HL-60/S4 treated with phorbol 12-myristate 13-acetate at 8.2 ng/mL for 4 days and 3 days (cell line): ENCODE measurements at regions not wholly inside any gene's neighbourhood (a gene's known extent, or its start where the extent isn't known, plus 50 kb on each side); places are given as distances from the start of the nearest gene placed in this dataset.
"Not testable (repeated sequence)": the region's sequence is repeated elsewhere in the genome, so short reads cannot be mapped to it uniquely, and the experiment has no call there.

Experiments used
- in situ Hi-C: fragments of 300-500 bp; cut with MboI; formaldehyde crosslinking; loops from 2 replicates; pipeline ENCODE4 v1.15.0; 2022; ENCODE audit warnings: low sequenced_read_pairs

- in situ Hi-C loops: no loop called here
These were observed 277.0 kb upstream of the TBX18 start for GRCh38 chr6:85041376-85041775.

DNA sequence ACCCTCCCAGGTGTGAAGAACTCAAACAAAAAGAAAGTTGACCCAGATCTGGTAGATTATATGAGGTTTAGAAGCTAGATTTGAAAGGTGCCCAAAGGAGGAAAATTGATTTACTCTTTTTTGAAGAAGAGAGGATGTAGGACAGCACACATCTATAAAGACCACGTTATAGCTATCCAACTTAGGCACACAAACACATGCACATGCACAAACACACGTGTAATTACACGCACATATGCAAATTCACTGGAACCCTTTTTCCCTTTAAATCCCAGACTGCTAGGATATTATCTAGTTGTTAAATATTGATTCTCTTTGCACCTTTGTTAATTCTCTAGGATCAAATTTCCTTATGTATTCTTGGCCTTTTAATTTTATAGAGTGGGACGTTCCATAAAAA lies 272.8 kb upstream of the TBX18 start:
- in situ Hi-C loops: no loop called here

DNA sequence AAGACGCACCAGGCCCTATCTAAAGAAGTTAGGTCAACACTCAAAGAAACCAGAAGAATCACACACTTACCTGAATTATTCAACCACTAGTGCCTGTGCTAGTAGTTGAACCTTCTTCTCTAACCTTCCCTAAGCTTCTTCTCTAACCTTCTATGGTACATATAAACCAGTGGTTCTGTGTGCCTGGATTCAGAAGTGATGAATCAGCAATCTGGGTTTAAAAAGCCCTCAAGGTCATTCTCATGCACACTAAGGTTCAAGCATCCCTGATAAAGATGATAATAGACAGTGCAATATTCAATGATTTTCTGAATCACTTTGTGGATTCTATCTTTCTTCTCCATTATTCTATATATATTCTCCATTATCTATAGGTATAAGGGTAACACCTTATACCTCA lies 271.4 kb upstream of the TBX18 start:
- in situ Hi-C loops: no loop called here

DNA sequence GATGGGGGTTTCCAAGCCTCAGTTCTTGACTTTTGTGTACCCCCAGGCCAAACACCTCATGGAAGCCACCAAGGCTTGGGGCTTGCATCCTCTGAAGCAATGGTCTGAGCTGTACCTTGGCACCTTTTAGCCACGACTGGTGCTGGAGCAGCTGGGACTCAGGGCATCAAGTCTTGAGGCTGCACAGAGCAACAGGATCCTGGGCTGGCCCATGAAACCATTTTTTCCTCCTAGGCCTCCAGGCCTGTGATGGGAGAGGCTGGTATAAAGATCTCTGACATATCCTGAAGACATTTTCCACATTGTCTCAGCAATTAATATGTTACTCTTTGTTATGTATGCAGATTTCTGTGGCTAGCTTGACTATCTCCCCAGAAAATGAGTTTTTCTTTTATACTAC lies 269.1 kb upstream of the TBX18 start:
- in situ Hi-C loops: no loop called here

- in situ Hi-C loops: no loop called here
These were observed 261.6 kb upstream of the TBX18 start for GRCh38 chr6:85026021-85026420.

- in situ Hi-C loops: no loop called here
These were observed 259.3 kb upstream of the TBX18 start for GRCh38 chr6:85023721-85024120.

DNA sequence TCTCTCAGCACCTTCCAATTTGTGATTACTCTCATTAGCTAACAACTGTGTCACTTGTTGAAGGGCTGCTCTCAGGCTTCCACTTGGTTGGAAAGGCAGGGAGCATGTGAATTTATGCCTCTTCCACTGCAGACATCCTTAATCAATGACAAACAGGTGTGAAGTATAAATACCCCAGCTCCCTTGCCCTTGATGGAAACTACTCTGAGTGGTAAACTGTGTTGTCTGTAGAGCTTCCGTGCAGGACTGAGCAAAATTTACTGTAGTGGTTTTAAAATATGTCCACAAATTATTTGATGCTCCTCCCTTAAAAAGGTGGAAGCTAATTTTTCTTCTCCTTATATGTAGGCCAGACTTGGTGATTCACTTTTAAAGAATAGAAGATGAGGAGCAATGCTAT lies 253.0 kb upstream of the TBX18 start:
- in situ Hi-C loops: no loop called here

- in situ Hi-C loops: no loop called here
These were observed 252.3 kb upstream of the TBX18 start for GRCh38 chr6:85016726-85017125.

GRCh38 chr6:85015396-85015990 lies 251.1 kb upstream of the TBX18 start:
- in situ Hi-C loops: no loop called here

DNA sequence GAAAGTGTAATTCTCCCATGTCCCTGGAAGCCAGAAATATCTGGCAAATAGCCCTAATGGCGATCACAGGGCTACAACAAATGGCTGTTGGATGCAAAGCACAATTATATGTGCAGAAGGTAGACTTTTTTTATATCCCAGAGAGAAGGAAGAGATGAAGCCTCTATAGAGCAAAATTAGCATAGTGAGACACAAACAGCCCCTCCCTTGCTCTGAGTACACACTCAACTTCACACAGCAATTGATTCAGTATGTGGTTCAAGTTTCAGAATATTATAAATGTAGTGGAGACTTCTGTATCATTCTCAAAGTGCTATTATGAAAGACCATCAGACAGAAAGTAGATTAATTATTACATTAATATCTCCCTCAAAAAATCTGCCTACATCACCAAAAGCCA lies 246.5 kb upstream of the TBX18 start:
- in situ Hi-C loops: no loop called here

GRCh38 chr6:85008296-85009009 lies 244.1 kb upstream of the TBX18 start:
- in situ Hi-C loops: no loop called here

DNA sequence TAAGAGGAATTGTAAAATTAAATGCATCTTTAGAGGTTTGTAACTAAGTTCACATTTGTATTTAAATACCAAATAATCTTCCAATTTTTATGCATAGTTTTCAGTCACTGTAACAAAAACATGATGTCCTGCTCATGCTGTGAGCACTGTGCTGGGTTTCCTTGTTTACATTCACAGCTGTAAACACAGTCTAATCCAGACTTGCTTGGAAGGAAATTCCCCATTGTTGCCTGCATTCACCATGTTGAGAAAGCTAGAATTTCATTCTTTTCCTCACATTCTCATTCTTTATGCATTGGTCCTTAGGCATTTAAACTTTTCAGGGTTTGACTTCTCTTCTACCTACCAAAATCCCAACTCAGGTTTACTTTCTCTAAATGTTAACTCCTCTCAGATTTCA lies 242.0 kb upstream of the TBX18 start:
- in situ Hi-C loops: no loop called here

GRCh38 chr6:85005494-85005893 lies 241.1 kb upstream of the TBX18 start:
- in situ Hi-C loops: no loop called here

DNA sequence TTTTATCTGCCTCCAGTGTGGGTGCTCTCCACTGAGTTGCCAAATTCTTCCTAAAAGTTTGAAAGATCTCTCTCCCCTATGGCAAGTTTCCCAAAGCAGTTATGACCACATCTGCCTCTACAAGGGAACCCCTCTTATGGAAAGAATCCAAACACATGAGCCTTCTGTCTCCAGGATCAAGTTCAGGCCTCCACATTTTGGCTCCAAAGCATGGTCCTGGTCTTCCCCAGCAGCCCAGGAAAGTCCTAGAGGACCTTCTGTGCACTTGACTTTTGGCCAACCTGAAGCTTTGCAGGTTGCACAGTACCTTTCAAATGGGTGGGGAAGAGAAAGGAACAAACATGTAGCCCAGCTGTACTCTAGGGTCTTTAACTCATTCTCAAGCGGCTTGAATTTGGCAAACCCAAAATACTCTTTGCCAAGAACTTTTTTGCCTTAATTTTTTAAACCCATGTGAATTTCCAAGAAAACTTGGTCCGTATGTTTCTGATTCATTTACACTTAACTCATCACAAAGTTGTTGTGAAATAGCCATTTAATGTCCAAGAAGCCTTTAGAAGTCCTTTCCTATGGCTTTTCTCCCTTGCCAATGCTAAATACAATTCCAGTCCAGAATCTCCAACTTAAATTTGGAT lies 240.1 kb upstream of the TBX18 start:
- in situ Hi-C loops: no loop called here

DNA sequence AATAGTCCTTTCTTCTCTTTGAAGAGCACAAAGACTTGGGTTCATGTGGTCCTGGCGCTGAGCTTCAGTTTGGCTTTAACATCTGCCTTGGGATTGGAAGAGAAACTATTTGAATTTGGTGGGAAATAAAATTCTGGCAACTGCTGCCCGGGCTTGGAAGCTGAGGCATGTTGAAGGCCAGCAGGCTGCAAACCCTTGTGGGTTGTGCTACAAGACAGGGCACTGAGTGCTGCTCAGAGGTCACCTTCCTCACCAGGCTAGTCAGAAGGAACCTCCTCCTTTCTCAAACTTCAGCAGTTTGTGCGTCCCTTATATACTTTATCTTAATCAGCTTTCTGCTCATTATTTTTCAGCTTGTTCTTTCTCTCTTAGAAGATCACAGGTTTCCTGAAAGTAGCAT lies 238.4 kb upstream of the TBX18 start:
- in situ Hi-C loops: no loop called here

- in situ Hi-C loops: no loop called here
These were observed 235.6 kb upstream of the TBX18 start for GRCh38 chr6:85000001-85000400.

- in situ Hi-C loops: no loop called here
These were observed 233.8 kb upstream of the TBX18 start for GRCh38 chr6:84998223-84998622.

DNA sequence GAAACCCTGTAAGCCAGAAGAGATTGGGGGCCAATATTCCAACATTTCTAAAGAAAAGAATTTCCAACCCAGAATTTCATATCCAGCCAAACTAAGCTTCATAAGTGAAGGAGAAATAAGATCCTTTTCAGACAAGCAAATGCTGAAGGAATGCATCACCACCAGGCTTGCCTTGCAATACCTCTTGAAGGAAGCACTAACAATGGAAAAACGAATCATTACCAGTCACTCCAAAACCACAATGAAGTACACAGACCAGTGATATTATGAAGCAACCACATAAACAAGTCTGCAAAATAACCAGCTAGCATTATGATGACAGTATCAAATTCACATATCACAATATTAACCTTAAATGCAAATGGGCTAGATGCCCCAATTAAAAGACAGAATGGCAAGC lies 224.4 kb upstream of the TBX18 start:
- in situ Hi-C loops: not testable (repeated sequence)

- in situ Hi-C loops: not testable (repeated sequence)
These were observed 221.1 kb upstream of the TBX18 start for GRCh38 chr6:84985490-84985889.

GRCh38 chr6:84979541-84979940 lies 215.1 kb upstream of the TBX18 start:
- in situ Hi-C loops: no loop called here

DNA sequence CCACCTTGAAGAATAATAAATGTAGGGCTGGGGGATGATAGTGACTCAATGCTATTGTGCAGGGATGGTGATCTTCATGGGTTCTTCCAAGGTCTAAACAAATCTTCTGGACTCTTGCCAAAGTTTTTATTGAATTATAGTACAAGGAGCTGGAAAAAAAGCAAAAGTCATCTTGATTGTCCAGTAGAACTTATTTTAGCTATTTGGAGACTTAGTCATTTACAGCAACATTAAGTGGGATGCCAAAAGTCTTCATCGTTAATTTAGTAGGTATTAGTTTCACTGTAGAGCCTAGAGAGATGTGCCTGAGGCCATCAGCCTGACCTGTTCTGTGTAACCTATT lies 212.9 kb upstream of the TBX18 start:
- in situ Hi-C loops: no loop called here

- in situ Hi-C loops: no loop called here
These were observed 212.3 kb upstream of the TBX18 start for GRCh38 chr6:84976526-84977362.
